ENCODE measurements at regions not wholly inside any gene's neighbourhood (a gene's known extent, or its start where the extent isn't known, plus 50 kb on each side); places are given as distances from the start of the nearest gene placed in this dataset.

DNA sequence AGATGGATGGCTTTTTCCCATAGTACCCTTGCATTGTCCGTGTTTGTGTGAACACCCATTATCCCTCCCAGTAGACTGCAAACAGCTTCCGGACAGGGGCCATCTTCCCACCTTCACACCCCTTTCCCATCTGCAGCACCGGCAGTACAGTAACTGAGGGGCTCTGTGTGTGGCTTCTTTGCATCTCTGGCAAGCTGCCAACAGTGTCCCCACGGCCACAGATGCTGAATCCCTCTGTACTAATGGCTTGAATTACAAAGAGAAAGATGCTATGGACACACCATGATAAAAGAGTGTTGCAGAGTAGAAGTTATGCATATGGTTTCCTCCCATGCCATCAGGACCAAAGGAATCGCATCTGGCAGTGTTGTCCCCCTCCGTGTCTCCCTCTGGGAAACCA, 101.1 kb upstream of the CDYL start:
- no peaks in the 10 kb centered on the region for H3K4me1 ChIP-seq (ENCODE audit: control insufficient read depth, insufficient read depth, low read length)
- H3K9me3 ChIP-seq (ENCODE audit: control insufficient read depth, low read length), result no peaks in the 10 kb centered on the region
- no peaks in the 10 kb centered on the region for H3K27me3 ChIP-seq (ENCODE audit: control insufficient read depth, insufficient read depth)
- no peak overlapping the region for H3K4me3 ChIP-seq (ENCODE audit: low read length)
- H3K27ac ChIP-seq (ENCODE audit: low read length), result no peak overlapping the region
- WGBS, result 61% methylated on average over 6 of the region's 6 CpGs
- no peak for ATAC-seq
- no peak for DNase-seq
- intact Hi-C loops (cut with DNase I), result no loop called here

DNA sequence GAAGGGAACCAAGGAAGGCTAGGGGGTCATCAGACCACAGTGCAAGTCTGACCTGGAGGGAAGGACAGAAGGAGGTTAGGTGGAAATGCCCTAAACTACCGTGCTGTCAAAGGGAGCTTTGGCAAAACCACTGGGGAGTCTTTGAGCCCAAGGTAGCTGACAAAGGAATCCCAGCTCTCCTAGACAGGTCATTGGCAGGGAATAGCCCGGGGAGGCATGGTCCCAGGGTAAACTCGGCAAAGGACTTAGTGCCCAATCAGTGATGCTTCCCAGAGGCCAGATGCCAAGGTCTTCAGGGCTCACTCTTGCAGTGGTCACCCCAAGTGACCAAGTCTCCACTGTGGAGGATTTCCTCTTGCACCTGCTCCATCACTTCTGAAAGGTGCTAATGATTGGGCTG, 102.3 kb upstream of the CDYL start:
- WGBS, result 83% methylated on average over 3 of the region's 3 CpGs
- no peaks in the 10 kb centered on the region for H3K27me3 ChIP-seq (ENCODE audit: control insufficient read depth, insufficient read depth)
- no peaks in the 10 kb centered on the region for H3K4me1 ChIP-seq (ENCODE audit: control insufficient read depth, insufficient read depth, low read length)
- intact Hi-C loops (cut with DNase I), result no loop called here
- DNase-seq (no peak), ATAC-seq (no peak)
- H3K4me3 ChIP-seq (ENCODE audit: low read length), result no peak overlapping the region
- no peaks in the 10 kb centered on the region for H3K9me3 ChIP-seq (ENCODE audit: control insufficient read depth, low read length)
- no peak overlapping the region for H3K27ac ChIP-seq (ENCODE audit: low read length)

- no peak overlapping the region for H3K4me3 ChIP-seq (ENCODE audit: low read length)
- intact Hi-C loops (cut with DNase I), result no loop called here
- DNase-seq, result no peak
Measured at GRCh38 chr6:4672772-4673171, 103.4 kb upstream of the CDYL start.

DNA sequence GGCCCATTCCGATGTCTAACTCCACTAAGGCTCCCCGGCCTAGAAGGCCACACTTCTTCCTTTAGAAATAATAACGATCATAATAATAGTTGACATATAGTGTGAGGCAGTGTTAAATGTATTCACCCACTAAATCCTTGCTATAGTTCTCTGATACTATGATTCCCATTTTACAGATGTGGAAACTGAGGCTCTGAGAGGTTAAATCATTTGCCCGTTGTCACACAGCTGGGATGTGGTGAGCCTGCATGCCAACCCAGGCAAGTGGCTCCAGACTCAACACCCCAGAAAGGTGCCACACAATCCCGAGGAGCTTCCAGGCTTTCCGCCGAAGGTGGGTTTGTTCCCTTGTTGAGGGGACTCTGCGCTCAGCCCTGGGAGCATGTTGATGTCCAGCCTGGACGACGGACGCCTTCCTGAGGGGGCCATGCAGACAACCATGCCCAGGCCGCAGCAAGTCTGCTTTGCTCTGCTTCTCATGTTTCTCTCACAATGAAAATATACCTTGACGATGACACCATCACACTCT, 104.6 kb upstream of the CDYL start:
- Histone ChIP-seq H3K4me1 (ENCODE audit: control insufficient read depth, insufficient read depth, low read length) (no peaks in the 10 kb centered on the region), H3K27me3 (ENCODE audit: control insufficient read depth, insufficient read depth) (no peaks in the 10 kb centered on the region), H3K9me3 (ENCODE audit: control insufficient read depth, low read length) (no peaks in the 10 kb centered on the region), H3K4me3 (ENCODE audit: low read length) (no peak overlapping the region), H3K27ac (ENCODE audit: low read length) (no peak overlapping the region)
- intact Hi-C loops (cut with DNase I), result no loop called here
- DNase-seq, result no peak
- ATAC-seq, result no peak
- 89% methylated on average over 13 of the region's 13 CpGs for WGBS

More at GRCh38 chr6:4672772-4673171, 103.4 kb upstream of the CDYL start:
- H3K4me1 ChIP-seq (ENCODE audit: control insufficient read depth, insufficient read depth, low read length), result no peaks in the 10 kb centered on the region
- H3K27ac ChIP-seq (ENCODE audit: low read length), result no peak overlapping the region
- no peaks in the 10 kb centered on the region for H3K9me3 ChIP-seq (ENCODE audit: control insufficient read depth, low read length)
- 55% methylated on average over 3 of the region's 3 CpGs for WGBS
- no peaks in the 10 kb centered on the region for H3K27me3 ChIP-seq (ENCODE audit: control insufficient read depth, insufficient read depth)
- ATAC-seq, result peak; percentile 32 to 59

DNA sequence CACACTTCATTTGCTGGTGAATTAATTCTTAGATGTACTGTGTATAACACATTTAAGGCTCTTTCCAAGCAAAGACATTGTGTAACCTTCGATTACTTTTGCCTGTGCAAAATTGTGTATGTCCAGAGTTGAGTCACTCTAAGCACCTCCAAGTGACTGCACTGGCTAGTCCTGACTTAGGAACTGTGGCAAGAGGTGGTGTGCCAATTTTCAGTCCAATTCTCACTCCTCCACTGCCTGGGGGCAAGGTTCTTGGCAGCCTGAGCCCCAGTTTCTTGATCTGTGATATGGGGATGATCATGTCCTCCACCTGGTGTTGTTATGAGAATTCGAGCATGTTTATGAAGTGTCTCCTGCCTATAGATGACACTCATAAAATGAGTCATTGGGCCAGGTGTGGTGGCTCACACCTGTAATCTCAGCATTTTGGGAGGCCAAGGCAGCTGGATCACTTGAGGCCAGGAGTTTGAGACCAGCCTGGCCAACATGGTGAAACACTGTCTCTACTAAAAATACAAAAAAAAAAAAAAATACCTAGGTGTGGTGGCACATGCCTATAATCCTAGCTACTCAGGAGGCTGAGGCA, 105.3 kb upstream of the CDYL start:
- ATAC-seq (no peak), DNase-seq (no peak)
- WGBS, result 90% methylated on average over 2 of the region's 2 CpGs
- Histone ChIP-seq H3K4me1 (ENCODE audit: control insufficient read depth, insufficient read depth, low read length) (no peaks in the 10 kb centered on the region), H3K27ac (ENCODE audit: low read length) (no peak overlapping the region), H3K4me3 (ENCODE audit: low read length) (no peak overlapping the region), H3K9me3 (ENCODE audit: control insufficient read depth, low read length) (no peaks in the 10 kb centered on the region), H3K27me3 (ENCODE audit: control insufficient read depth, insufficient read depth) (no peaks in the 10 kb centered on the region)
- intact Hi-C loops (cut with DNase I), result no loop called here

DNA sequence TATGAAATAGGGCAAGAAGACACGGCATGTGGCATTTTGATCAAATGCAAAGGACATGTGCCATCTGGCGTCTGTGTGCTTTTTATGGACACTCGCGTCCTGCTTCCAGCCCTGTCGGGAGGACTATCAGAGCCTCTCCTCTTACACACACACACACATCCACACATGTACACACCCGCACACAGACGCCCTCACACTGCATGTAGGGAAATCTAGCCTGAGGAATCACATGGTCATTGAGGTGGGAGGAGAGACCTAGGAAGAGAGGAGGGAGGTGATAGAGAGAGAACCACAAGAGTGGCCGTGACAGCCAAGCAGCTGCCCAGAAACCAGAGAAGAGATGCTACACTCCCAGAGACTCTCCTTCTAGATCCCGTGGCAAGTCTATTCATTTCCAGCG, 105.9 kb upstream of the CDYL start:
- no peak for DNase-seq
- H3K9me3 ChIP-seq (ENCODE audit: control insufficient read depth, low read length), result no peaks in the 10 kb centered on the region
- no peaks in the 10 kb centered on the region for H3K4me1 ChIP-seq (ENCODE audit: control insufficient read depth, insufficient read depth, low read length)
- no peak overlapping the region for H3K4me3 ChIP-seq (ENCODE audit: low read length)
- intact Hi-C loops (cut with DNase I), result no loop called here
- 84% methylated on average over 10 of the region's 10 CpGs for WGBS
- H3K27ac ChIP-seq (ENCODE audit: low read length), result no peak overlapping the region
- no peak for ATAC-seq
- H3K27me3 ChIP-seq (ENCODE audit: control insufficient read depth, insufficient read depth), result no peaks in the 10 kb centered on the region

DNA sequence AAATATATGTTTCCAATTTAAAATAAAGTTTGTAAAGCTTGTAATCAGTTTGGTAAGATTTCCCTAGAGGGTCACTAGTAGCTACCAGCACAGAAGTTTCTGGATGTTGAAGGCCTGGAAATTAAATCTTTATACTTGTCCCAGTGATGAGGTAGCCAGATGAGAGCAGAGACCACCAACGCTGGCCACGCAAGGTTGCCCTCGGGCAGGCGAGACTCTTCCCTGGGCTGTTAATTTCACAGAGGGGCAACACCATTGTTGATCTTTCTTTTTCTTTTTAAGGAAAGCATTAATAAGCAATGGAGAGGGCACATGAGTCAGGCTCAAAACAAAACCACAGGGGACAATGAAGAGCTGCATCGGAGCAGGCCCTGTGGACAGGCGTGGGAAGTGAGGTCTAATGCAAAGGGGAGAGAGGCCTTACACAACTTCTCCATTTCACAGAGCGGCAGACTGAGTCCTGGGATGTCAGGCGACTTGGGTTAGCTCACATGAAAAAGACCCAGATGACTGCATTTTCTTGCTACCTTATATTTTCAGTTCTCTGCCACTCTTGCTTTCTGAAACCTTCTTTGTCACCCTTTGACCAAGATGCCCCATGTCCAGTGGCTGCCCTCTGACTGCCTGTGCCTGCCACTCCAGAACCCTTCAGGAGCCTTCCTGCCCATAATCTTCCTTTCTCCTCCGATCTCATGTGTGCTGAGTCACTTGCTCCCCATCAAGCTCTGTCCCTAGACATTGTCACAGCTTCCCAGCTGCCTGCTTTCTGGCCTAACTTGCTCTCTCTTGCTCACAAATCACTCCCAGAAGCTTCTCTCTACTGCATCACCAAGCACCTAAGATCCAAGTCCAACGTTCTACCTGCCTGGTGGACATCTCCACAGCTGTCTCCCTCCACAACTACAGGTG, 107.7 kb upstream of the CDYL start:
- no peak overlapping the region for H3K27ac ChIP-seq (ENCODE audit: low read length)
- H3K9me3 ChIP-seq (ENCODE audit: control insufficient read depth, low read length), result no peaks in the 10 kb centered on the region
- H3K4me1 ChIP-seq (ENCODE audit: control insufficient read depth, insufficient read depth, low read length), result no peaks in the 10 kb centered on the region
- intact Hi-C loops (cut with DNase I), result no loop called here
- ATAC-seq (no peak), DNase-seq (no peak)
- H3K4me3 ChIP-seq (ENCODE audit: low read length), result no peak overlapping the region
- WGBS, result 91% methylated on average over 10 of the region's 10 CpGs
- no peaks in the 10 kb centered on the region for H3K27me3 ChIP-seq (ENCODE audit: control insufficient read depth, insufficient read depth)

- no peaks in the 10 kb centered on the region for H3K4me1 ChIP-seq (ENCODE audit: control insufficient read depth, insufficient read depth, low read length)
- DNase-seq, result no peak
- no peaks in the 10 kb centered on the region for H3K9me3 ChIP-seq (ENCODE audit: control insufficient read depth, low read length)
- H3K4me3 ChIP-seq (ENCODE audit: low read length), result no peak overlapping the region
- intact Hi-C loops (cut with DNase I), result no loop called here
- H3K27ac ChIP-seq (ENCODE audit: low read length), result no peak overlapping the region
- WGBS, result 84% methylated on average over 2 of the region's 2 CpGs
- ATAC-seq, result no peak
- H3K27me3 ChIP-seq (ENCODE audit: control insufficient read depth, insufficient read depth), result no peaks in the 10 kb centered on the region
Measured at GRCh38 chr6:4667591-4667990, 108.6 kb upstream of the CDYL start.

DNA sequence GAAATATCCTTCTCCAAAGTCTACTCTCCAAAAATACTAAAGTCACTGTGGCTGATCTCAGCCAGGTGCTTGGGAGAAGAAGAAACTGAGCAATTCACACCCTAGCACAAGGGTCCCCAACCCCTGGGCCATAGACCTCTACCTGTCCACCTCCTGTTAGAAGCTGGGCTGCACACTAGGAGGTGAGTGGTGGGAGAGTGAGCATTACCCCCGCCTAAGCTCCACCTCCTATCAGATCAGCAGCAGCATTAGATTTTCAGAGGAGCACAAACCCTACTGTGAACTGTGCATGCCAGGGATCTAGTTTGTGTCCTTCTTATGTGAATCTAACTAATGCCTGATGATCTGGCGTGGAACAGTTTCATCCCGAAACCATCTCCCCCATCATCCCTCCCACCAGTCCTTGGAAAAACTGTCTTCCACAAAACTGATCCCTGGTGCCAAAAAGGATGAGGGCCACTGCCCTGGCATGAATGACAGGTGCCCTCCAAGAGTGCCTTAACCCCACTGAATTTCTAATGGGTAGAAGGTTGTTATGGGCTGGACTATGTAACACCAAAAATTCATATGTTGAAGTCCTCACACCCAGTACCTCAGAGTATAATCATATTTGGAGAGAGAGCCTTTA, 109.2 kb upstream of the CDYL start:
- intact Hi-C loops (cut with DNase I), result no loop called here
- ATAC-seq (no peak), DNase-seq (no peak)
- Histone ChIP-seq H3K9me3 (ENCODE audit: control insufficient read depth, low read length) (no peaks in the 10 kb centered on the region), H3K4me1 (ENCODE audit: control insufficient read depth, insufficient read depth, low read length) (no peaks in the 10 kb centered on the region), H3K4me3 (ENCODE audit: low read length) (no peak overlapping the region), H3K27ac (ENCODE audit: low read length) (no peak overlapping the region), H3K27me3 (ENCODE audit: control insufficient read depth, insufficient read depth) (no peaks in the 10 kb centered on the region)
- WGBS, result 99% methylated on average over 3 of the region's 3 CpGs

- intact Hi-C loops (cut with DNase I), result no loop called here
- Histone ChIP-seq H3K27me3 (ENCODE audit: control insufficient read depth, insufficient read depth) (no peaks in the 10 kb centered on the region), H3K9me3 (ENCODE audit: control insufficient read depth, low read length) (no peaks in the 10 kb centered on the region), H3K4me3 (ENCODE audit: low read length) (no peak overlapping the region), H3K27ac (ENCODE audit: low read length) (no peak overlapping the region), H3K4me1 (ENCODE audit: control insufficient read depth, insufficient read depth, low read length) (no peaks in the 10 kb centered on the region)
- 78% methylated on average over 7 of the region's 7 CpGs for WGBS
- DNase-seq, result no peak
- ATAC-seq, result no peak
Measured at GRCh38 chr6:4665489-4666417, 110.5 kb upstream of the CDYL start.

Data from right cardiac atrium (tissue), 5 donors.